Transverse colon (tissue), 3 donors: ENCODE measurements at regions not wholly inside any gene's neighbourhood (a gene's known extent, or its start where the extent isn't known, plus 50 kb on each side); places are given as distances from the start of the nearest gene placed in this dataset.

ENCODE experiments used
- CTCF ChIP-seq, 5 experiments: fragments of 200-600 bp in 3 of 5; fragments of 450-650 bp in 2 of 5; sonication (generic) in 3 of 5; IDR thresholded peaks; 1 replicate in 2 of 5; 2 replicates in 3 of 5; pipeline ENCODE4 v1.5.1; 2016 to 2017; ENCODE audit warnings: antibody characterized with exemption in 5 of 5, inconsistent platforms in 3 of 5, mild to moderate bottlenecking in 2 of 5, moderate library complexity in 1 of 5
- EP300 ChIP-seq: sonication (generic); formaldehyde crosslinking; IDR thresholded peaks from one replicate; pipeline ENCODE4 v1.6.1; 2017; ENCODE audit warnings: antibody characterized with exemption, low read depth

- TF ChIP-seq CTCF (IDR thresholded peaks at IDR 0.05) (no peak), EP300 (no peak)
Measured at GRCh38 chr13:22387899-22388298, 717.0 kb downstream of the FGF9 start.
